ENCODE measurements at regions not wholly inside any gene's neighbourhood (a gene's known extent, or its start where the extent isn't known, plus 50 kb on each side); places are given as distances from the start of the nearest gene placed in this dataset.
"Not testable (repeated sequence)": the region's sequence is repeated elsewhere in the genome, so short reads cannot be mapped to it uniquely, and the experiment has no call there.

DNA sequence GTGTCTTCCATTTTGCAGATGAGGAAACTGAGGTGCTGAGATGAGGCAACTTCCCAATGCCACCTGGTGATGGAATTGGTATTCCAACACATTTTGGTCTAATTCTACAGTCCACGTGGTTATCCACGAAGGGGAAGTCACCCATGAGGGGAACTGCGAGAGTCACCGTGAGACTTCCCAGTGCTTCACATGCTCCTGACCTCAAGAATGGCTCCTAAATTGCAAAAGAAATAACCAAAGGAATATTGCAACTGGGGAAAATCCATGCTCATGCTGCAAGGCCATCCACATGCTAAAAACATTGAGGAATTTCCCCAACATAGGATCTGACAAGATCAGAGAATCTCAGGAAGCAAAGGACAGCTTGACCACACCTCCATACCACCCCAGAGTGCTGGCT, 153.9 kb downstream of the HS3ST3B1 start:
- DNase-seq, result no peak
- TF ChIP-seq POLR2A (IDR thresholded peaks at IDR 0.05; ENCODE audit: low read length) (no peak), GATA1 (IDR thresholded peaks at IDR 0.05; ENCODE audit: low read depth, low read length) (no peak)

DNA sequence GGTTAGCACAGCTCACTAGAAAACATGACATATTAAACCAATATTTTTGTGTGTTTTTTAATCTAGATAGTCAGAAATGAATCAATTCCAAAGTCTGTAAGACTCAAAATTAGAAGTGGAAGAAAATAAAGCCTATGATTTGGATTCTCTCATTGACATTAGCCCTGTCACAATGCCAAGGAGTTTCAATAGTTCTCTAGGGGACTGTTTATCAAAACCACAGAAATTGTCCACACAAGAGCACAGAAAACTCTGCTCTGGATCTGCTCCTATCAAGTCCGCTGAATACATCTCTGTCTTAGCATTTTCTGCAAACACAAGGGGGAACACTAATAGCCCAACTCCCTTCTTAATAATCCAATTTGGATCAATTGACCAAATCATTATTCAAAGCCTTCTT, 152.0 kb downstream of the HS3ST3B1 start:
- no peak for DNase-seq
- TF ChIP-seq POLR2A (IDR thresholded peaks at IDR 0.05; ENCODE audit: low read length) (no peak), GATA1 (IDR thresholded peaks at IDR 0.05; ENCODE audit: low read depth, low read length) (no peak)

DNA sequence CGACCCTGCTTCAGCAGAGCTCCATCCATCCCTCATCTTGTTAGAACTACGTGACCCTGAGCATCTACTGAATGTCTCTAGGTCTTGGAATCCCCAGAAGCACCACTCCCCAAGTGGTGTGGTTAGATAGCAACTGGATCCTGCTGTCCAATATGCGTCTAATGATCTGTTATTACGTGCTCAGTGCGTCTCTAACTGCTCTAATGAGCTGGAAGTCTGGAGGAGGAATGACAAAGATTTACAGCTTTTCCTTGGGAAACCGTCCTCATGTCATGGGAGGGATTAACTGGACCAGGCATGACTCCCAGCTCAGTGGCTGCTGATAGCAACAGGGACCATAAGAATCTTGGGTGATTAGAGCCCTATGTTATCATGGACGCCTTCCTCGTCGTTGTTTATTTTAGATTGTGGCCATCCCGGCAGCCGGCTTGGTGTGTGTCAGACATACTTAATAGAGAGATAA, 150.9 kb downstream of the HS3ST3B1 start:
- TF ChIP-seq POLR2A (IDR thresholded peaks at IDR 0.05; ENCODE audit: low read length), result no peak
- no peak for TF ChIP-seq GATA1 (IDR thresholded peaks at IDR 0.05; ENCODE audit: low read depth, low read length)
- no peak for DNase-seq

DNA sequence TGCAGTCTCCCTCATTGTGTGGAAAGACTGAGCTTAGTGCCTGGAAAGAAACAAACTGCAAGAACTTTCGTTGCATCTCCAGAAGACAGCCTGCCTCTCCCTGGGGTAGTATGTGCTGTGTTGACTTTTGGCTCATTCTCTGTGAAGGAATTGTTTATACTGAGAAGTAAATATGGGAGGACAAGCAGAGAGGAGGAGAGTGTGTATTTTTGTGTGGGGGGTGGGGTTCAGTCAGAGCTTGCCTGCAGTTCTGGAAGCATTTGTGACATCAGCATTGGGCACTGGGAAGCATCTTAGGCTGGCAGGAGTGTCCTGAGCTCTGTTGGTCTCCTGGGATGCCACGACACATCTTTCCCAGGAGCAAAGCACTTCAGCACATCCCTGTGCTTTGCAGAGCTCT, 147.9 kb downstream of the HS3ST3B1 start:
- TF ChIP-seq GATA1 (IDR thresholded peaks at IDR 0.05; ENCODE audit: low read depth, low read length) (no peak), POLR2A (IDR thresholded peaks at IDR 0.05; ENCODE audit: low read length) (no peak)
- DNase-seq, result no peak

DNA sequence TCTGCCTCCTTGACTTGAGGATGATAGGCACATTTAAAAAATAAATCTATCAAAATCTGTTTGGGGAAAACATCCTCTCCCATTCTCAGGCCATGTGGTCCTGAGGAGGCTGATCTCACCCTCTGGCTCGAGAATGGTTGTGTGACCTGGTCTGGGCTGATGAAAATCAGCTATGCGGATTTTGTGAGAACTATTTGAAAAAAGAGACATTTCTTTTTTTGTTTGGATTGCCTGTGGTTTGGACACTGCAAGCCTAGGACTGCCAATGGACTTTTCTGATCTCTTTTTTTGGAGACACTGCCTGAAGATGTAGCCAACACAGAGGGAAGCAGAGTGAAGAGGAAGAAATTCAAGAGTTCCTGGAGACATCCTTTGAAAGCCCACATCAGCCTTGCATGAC, 145.9 kb downstream of the HS3ST3B1 start:
- no peak for TF ChIP-seq GATA1 (IDR thresholded peaks at IDR 0.05; ENCODE audit: low read depth, low read length)
- TF ChIP-seq POLR2A (IDR thresholded peaks at IDR 0.05; ENCODE audit: low read length), result no peak

DNA sequence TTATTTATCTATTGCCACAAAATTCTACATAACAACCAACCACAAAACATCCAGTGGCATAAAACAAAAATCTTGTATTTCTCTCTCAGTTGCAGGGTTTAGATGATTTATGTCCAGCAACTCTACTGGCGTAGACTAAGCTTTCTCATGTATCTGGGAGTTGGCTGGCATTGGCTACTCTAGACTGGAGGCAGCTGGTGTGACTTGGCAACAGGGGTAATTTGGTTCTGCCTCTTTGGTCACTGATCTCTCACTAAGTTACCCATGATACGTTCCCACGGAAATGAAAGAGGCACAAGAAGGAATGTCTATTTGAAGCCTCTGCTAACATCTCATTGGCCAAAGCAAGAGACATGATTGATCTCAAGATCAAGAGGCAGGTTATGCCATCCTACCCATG, 144.0 kb downstream of the HS3ST3B1 start:
- TF ChIP-seq GATA1 (IDR thresholded peaks at IDR 0.05; ENCODE audit: low read depth, low read length) (no peak), POLR2A (IDR thresholded peaks at IDR 0.05; ENCODE audit: low read length) (no peak)
- DNase-seq, result no peak

More for the DNA sequence above, 145.9 kb downstream of the HS3ST3B1 start:
- DNase-seq, result no peak

DNA sequence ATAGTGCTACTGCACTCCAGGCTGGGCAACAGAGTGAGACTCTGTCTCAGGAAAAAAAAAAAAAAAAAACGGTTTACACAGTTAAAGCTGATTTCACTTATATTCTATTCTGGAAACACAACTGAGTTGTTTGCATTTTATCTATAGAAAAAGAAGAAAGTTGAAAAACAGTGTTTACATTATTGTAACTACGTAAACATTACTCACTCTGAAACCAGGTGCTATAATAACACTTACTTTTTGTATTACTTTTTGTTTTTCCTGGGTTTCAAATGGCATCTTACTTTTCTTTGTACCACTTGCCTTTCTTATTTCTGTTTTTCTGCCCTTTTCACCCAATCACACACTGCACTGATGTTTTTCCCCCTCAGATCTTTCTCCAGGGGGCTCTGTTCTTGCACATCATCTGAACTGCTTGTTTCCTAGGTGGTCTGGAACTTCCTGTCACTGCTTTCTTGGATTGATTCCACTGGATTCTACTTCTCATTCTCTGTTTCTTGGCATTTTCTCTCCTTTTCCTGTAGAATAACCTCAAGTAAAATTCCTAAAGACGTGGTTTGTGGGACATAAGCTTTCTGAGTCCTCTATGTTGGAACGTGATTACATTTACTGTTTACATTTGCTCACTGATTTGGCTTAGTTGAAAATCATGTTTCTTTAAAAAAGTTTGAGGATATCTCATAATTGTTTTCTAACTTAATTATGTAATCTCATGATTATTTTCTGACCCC, 142.1 kb downstream of the HS3ST3B1 start:
- no peak for DNase-seq
- TF ChIP-seq GATA1 (IDR thresholded peaks at IDR 0.05; ENCODE audit: low read depth, low read length), result no peak
- no peak for TF ChIP-seq POLR2A (IDR thresholded peaks at IDR 0.05; ENCODE audit: low read length)

DNA sequence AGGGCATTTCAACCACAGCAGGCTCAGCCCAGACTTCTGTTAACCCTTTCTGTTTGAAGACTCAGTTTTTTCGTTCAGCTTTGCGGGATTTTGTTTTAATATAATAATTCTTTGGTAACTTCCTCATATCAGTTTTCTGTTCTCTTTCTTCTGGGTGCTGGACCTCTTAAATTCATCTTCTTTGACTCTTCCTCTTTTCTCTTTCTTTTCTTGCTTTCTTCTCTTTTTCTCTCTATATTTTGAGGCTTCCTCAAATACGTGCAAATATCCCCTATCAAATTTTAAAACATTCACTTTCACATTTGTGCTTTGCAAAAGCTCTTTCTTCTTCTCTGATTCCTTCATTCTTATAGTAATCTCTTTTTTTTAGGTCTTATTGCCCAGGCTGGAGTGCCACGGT, 136.3 kb downstream of the HS3ST3B1 start:
- TF ChIP-seq POLR2A (IDR thresholded peaks at IDR 0.05; ENCODE audit: low read length) (no peak), GATA1 (IDR thresholded peaks at IDR 0.05; ENCODE audit: low read depth, low read length) (no peak)
- no peak for DNase-seq

DNA sequence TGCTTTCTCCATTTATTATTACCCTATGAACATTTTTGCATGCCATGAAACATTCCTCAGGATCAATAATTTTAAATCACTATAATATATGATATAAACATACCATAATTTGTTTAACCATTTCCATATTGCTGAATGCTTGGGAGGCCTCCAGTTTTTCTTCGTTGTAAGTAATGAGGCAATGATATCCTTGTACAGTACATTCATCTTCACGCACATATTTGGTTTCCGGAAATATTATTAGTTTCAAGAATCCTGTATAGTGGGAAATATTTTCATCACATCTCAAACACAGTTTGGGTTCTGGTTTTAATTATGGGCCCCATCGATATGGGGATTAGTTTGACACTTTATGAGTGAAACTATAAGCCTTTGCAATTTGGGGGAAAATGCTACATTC, 135.4 kb downstream of the HS3ST3B1 start:
- no peak for DNase-seq
- TF ChIP-seq GATA1 (IDR thresholded peaks at IDR 0.05; ENCODE audit: low read depth, low read length), result no peak
- TF ChIP-seq POLR2A (IDR thresholded peaks at IDR 0.05; ENCODE audit: low read length), result no peak

DNA sequence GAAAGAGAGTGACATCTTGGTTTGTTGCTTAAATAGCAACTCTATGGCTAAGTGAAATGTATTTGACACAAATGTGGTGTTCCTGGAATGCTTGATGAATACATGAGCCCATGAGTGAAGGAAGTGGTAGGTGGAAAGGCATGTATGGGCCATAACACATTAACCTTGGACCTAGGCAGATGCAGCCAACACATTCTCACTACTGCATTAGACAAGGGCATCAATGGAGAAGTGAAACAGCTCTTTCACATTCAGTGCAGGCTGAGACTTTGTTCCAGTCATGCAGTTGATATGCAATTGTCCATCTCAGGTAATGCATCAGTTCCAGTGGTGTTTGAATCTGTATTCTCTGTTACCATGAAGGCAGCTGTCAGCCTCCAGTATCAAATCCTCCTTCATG, 133.6 kb downstream of the HS3ST3B1 start:
- TF ChIP-seq GATA1 (IDR thresholded peaks at IDR 0.05; ENCODE audit: low read depth, low read length), result no peak
- no peak for TF ChIP-seq POLR2A (IDR thresholded peaks at IDR 0.05; ENCODE audit: low read length)
- DNase-seq, result no peak

DNA sequence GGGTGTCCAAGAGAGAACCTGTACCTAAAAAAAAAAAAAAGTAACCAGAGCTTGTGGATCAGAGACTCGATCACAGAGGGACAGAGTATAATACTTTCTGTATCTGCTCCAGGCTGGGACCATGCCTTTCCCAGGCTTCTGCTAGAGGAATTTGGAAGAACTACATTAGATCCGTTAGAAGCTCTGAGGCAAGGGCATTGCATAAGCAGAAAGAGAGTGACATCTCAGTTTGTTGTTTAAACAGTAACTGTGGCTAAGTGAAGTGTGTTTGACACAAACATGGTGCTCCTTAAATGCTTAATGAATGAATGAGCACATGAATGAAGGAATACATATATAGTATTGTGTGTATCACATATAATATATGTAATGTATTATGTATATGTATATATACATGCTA, 131.2 kb downstream of the HS3ST3B1 start:
- TF ChIP-seq GATA1 (IDR thresholded peaks at IDR 0.05; ENCODE audit: low read depth, low read length), result no peak
- TF ChIP-seq POLR2A (IDR thresholded peaks at IDR 0.05; ENCODE audit: low read length), result no peak
- DNase-seq, result no peak

DNA sequence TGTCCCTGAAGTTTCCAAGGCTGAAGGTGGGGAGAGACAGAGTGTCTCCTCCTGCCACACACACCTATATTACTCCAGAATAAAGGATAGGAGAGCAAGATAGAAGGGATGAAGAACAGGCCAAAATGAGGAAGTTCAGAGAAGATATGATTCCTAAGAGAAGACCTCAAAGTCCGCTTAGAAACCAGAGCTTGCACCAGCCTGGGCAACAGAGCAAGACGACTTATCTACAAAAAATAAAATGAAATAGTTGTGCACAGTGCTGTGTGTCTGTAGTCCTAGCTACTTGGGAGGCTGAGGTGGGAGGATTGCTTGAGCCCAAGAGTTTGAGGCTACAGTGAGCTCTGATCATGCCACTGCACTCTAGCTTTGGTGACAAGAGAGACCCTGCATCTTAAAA, 128.2 kb downstream of the HS3ST3B1 start:
- no peak for DNase-seq
- TF ChIP-seq GATA1 (IDR thresholded peaks at IDR 0.05; ENCODE audit: low read depth, low read length), result no peak
- no peak for TF ChIP-seq POLR2A (IDR thresholded peaks at IDR 0.05; ENCODE audit: low read length)

DNA sequence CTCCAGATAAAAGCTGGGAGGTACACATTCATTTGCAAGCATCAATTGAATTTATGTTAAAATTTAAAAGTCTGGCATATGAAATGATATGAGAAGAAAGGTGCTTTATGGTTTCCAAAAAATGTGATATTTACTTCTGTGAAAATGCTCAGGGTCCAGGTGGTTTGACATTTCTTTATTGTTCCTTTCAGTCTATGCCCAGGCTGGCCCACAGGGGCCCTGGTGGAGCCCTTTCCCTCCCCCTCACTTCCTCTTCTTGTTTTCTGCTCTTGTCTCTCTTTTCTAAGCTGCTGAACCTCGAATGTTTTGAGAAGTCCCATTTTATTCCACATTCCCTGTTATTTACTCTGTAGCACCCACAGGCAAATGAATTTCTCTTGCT, 127.8 kb downstream of the HS3ST3B1 start:
- DNase-seq, result no peak
- TF ChIP-seq POLR2A (IDR thresholded peaks at IDR 0.05; ENCODE audit: low read length), result no peak
- TF ChIP-seq GATA1 (IDR thresholded peaks at IDR 0.05; ENCODE audit: low read depth, low read length), result no peak

DNA sequence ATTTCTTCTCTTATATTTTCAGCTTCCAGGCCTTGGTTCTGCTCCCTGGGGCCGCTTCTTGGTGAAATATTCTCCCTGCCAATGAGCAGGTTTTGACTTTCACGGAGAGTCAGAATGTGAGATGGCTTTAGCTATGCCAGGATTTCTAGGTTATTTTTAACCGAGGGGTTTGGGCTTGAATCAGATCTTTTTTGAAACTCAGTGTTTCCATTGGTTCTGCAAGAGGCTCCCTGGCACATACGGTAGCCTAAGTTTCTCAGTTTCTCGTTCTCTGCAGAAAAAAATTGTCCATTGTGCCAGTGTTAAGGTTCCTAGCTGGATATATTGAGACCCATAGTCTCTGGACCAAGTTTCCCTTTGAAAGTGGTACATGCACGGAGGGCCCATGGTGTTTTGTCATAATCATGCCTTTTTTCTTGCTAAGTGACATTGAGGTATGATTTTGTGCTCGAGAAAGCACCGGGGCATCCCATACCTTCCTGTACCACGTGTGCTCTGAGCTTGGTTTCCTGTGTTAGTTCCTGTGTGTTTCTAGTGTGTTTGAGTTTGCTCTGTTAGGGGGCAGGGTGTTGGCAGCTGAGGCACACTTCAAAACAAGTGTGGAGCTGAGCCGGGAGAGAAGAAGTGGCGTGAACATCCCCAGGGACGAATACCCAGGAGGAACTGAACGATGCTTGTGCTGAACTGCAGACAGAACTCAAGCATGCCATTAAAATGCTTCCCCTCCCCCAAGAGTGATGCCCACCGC, 127.2 kb downstream of the HS3ST3B1 start:
- TF ChIP-seq GATA1 (IDR thresholded peaks at IDR 0.05; ENCODE audit: low read depth, low read length) (no peak), POLR2A (IDR thresholded peaks at IDR 0.05; ENCODE audit: low read length) (no peak)
- DNase-seq, result no peak

DNA sequence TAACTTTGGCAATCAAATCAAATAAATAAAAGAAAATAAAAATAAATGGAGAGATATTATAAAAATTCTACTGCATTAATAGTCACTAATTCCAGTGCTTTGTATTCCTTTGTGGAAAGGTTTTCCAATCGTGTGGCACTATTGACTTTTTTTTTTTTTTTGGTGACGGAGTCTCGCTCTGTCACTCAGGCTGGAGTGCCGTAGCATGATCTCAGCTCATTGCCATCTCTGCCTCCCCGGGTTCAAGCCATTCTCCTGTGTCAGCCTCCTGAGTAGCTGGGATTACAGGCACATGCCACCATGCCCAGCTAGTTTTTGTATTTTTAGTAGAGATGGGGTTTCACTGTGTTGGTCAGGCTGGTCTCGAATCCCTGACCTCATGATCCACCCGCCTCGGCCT, 122.3 kb downstream of the HS3ST3B1 start:
- DNase-seq, result not testable (repeated sequence)
